A549 (cell line): ENCODE measurements at regions not wholly inside any gene's neighbourhood (a gene's known extent, or its start where the extent isn't known, plus 50 kb on each side); places are given as distances from the start of the nearest gene placed in this dataset.

ENCODE experiments used
- ATAC-seq, 2 experiments: fragments of 200-7000 bp in 1 of 2; fragments of >200 bp in 1 of 2; cut with Nextera tagmentation in 1 of 2; cut with Tn5 transposase in 1 of 2; 3 replicates each; pipeline versions ENCODE4 v1.8.0 to v1.9.1; 2018 to 2020; ENCODE audit warnings: mild to moderate bottlenecking in 1 of 2, moderate library complexity in 1 of 2
- CTCF ChIA-PET: fragments of 300-600 bp; sonication (Branson Sonifier 250); formaldehyde crosslinking; extraction: SDS; loops from one replicate; lab custom pipeline; 2021; ENCODE audit warnings: antibody characterized with exemption, inconsistent platforms; lab: Yijun Ruan, JAX
- POLR2A ChIA-PET: fragments of 350-600 bp; formaldehyde crosslinking; extraction: SDS; loops from one replicate; lab custom pipeline; 2021; ENCODE audit warnings: antibody characterized with exemption, inconsistent platforms; lab: Yijun Ruan, JAX
- DNase-seq, 2 experiments: peaks; one replicate each; pipeline versions ENCODE4 v3.0.0 to v3.0.0-alpha.2; 2011 to 2016; ENCODE audit warnings: low read depth in 1 of 2, low spot score in 1 of 2
- FAIRE-seq: peaks from 2 replicates; lab custom pipeline; 2011; peaks lifted over from hg19 to GRCh38; lab: Jason Lieb, UNC
- H3K27ac ChIP-seq, 2 experiments: fragments of >200 bp; sonication (Bioruptor Twin); formaldehyde crosslinking; 3 replicates each; pipeline ENCODE4 v1.5.1; 2016 to 2017
- H3K4me1 ChIP-seq: fragments of >200 bp; sonication (Bioruptor Twin); formaldehyde crosslinking; 3 replicates; pipeline ENCODE4 v1.6.1; 2016
- H3K4me2 ChIP-seq: fragments of >200 bp; sonication (Bioruptor Twin); formaldehyde crosslinking; 3 replicates; pipeline ENCODE4 v1.6.1; 2016
- H3K4me3 ChIP-seq: fragments of >200 bp; sonication (Bioruptor Twin); formaldehyde crosslinking; 3 replicates; pipeline ENCODE4 v1.5.1; 2016
- H3K9me3 ChIP-seq: fragments of >200 bp; sonication (Bioruptor Twin); formaldehyde crosslinking; 3 replicates; pipeline ENCODE4 v1.6.1; 2016
- BHLHE40 ChIP-seq: IDR thresholded peaks from 2 replicates; pipeline ENCODE4 v1.6.1; 2012; ENCODE audit warnings: low read depth, low read length, inconsistent platforms
- CBX2 ChIP-seq: fragments of 200-600 bp; sonication (generic); IDR thresholded peaks from 2 replicates; pipeline ENCODE4 v1.6.1; 2016; ENCODE audit warnings: low read depth, mild to moderate bottlenecking, borderline replicate concordance
- CHD4 ChIP-seq: fragments of 200-600 bp; sonication (generic); IDR thresholded peaks from 2 replicates; pipeline ENCODE4 v1.6.1; 2016; ENCODE audit warnings: antibody characterized with exemption, mild to moderate bottlenecking, borderline replicate concordance
- FOSB ChIP-seq: fragments of 250-450 bp; sonication (Bioruptor Pico); IDR thresholded peaks from 2 replicates; pipeline ENCODE4 v1.5.0; 2020; ENCODE audit warnings: mild to moderate bottlenecking, moderate library complexity
- GATA3 ChIP-seq: IDR thresholded peaks from 2 replicates; pipeline ENCODE4 v1.6.1; 2012; ENCODE audit warnings: borderline replicate concordance
- HDAC2 ChIP-seq: fragments of 200-600 bp; sonication (generic); IDR thresholded peaks from 2 replicates; pipeline ENCODE4 v1.6.1; 2016
- HES2 ChIP-seq: fragments of >200 bp; sonication (Bioruptor Twin); formaldehyde crosslinking; IDR thresholded peaks from 2 replicates; pipeline ENCODE4 v1.6.1; 2016
- HEYL ChIP-seq: fragments of 250-450 bp; sonication (Bioruptor Pico); IDR thresholded peaks from 2 replicates; pipeline ENCODE4 v1.8.0; 2021; ENCODE audit warnings: mild to moderate bottlenecking, moderate library complexity
- HMGXB4 ChIP-seq: fragments of 250-450 bp; sonication (Bioruptor Pico); IDR thresholded peaks from 2 replicates; pipeline ENCODE4 v1.5.0; 2021; ENCODE audit warnings: mild to moderate bottlenecking, moderate library complexity, borderline replicate concordance
- HOXA7 ChIP-seq: fragments of 250-450 bp; sonication (Bioruptor Pico); IDR thresholded peaks from 2 replicates; pipeline ENCODE4 v1.5.0; 2020; ENCODE audit warnings: mild to moderate bottlenecking, moderate library complexity
- HOXB13 ChIP-seq: fragments of 250-450 bp; sonication (Bioruptor Pico); IDR thresholded peaks from 2 replicates; pipeline ENCODE4 v1.5.0; 2020; ENCODE audit warnings: low read depth, mild to moderate bottlenecking, moderate library complexity
- JUN ChIP-seq, 2 experiments: fragments of >200 bp; sonication (Bioruptor Twin); formaldehyde crosslinking; IDR thresholded peaks; 2 replicates in 1 of 2; 3 replicates in 1 of 2; pipeline ENCODE4 v1.6.1; 2016 to 2017
- JUNB ChIP-seq: fragments of >200 bp; sonication (Bioruptor Twin); formaldehyde crosslinking; IDR thresholded peaks from 2 replicates; pipeline ENCODE4 v1.6.1; 2016
- MAFK ChIP-seq: fragments of 450-650 bp; IDR thresholded peaks from 2 replicates; pipeline ENCODE4 v1.6.1; 2014; ENCODE audit not compliant: partially characterized antibody
- MAZ ChIP-seq: fragments of 150-350 bp; IDR thresholded peaks from 2 replicates; pipeline ENCODE4 v1.6.1; 2014; ENCODE audit warnings: antibody characterized with exemption, low read depth, low read length, borderline replicate concordance
- NR3C1 ChIP-seq: fragments of >200 bp; sonication (Bioruptor Twin); formaldehyde crosslinking; IDR thresholded peaks from 3 replicates; pipeline ENCODE4 v1.6.1; 2017
- PBX3 ChIP-seq: IDR thresholded peaks from 2 replicates; pipeline ENCODE4 v1.6.1; 2012
- RFX5 ChIP-seq: fragments of 450-650 bp; IDR thresholded peaks from 2 replicates; pipeline ENCODE4 v1.7.1; 2014; ENCODE audit warnings: antibody characterized with exemption, mild to moderate bottlenecking, moderate library complexity
- RNF2 ChIP-seq: fragments of 200-600 bp; sonication (generic); IDR thresholded peaks from 2 replicates; pipeline ENCODE4 v1.6.1; 2016; ENCODE audit warnings: low read depth, mild to moderate bottlenecking, antibody characterized with exemption, moderate library complexity, borderline replicate concordance
- ZSCAN20 ChIP-seq: fragments of 250-450 bp; sonication (Bioruptor Pico); IDR thresholded peaks from 2 replicates; pipeline ENCODE4 v1.8.0; 2022; ENCODE audit warnings: mild to moderate bottlenecking, moderate library complexity
- WGBS: methylation state at CpG from one replicate; pipeline ENCODE4 v1.1.6; 2017; ENCODE audit errors: missing lambda C conversion rate; 5-methylcytosine and 5-hydroxymethylcytosine counted together
- TF ChIP-seq, protein P1 (sequence below): IDR thresholded peaks from 2 replicates; pipeline ENCODE4 v1.6.1; 2012
- TF ChIP-seq, protein P2 (sequence below): fragments of >200 bp; sonication (Bioruptor Twin); formaldehyde crosslinking; IDR thresholded peaks from 3 replicates; pipeline ENCODE4 v1.5.1; 2016

- ChIA-PET POLR2A (no interaction called here), CTCF (no interaction called here)
- H3K9me3 ChIP-seq: no peaks in the 10 kb centered on the region
- 35% methylated on average over 5 of the region's 5 CpGs for WGBS
- ATAC-seq (no peak), FAIRE-seq (no peak), DNase-seq (no peak)
- H3K4me1 ChIP-seq: no peaks in the 10 kb centered on the region
- H3K4me2 ChIP-seq: no peak overlapping the region
- no peak overlapping the region for H3K4me3 ChIP-seq
- H3K27ac ChIP-seq: no peak overlapping the region
- TF ChIP-seq BHLHE40 (no peak), HEYL (no peak), FOSB (CRISPR knock-in tag) (no peak), JUN (IDR thresholded peaks at IDR 0.05) (no peak), JUNB (no peak), CBX2 (no peak), PBX3 (no peak), CHD4 (no peak), RFX5 (no peak), HOXA7 (CRISPR knock-in tag) (no peak), HES2 (no peak)
- TF ChIP-seq, protein P1, sequence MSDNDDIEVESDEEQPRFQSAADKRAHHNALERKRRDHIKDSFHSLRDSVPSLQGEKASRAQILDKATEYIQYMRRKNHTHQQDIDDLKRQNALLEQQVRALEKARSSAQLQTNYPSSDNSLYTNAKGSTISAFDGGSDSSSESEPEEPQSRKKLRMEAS: no peak
Measured at GRCh38 chr9:26157411-26157810, 479.2 kb upstream of the TUSC1 start.

GRCh38 chr9:26152350-26152749, 474.1 kb upstream of the TUSC1 start:
- 63% methylated on average over 2 of the region's 2 CpGs for WGBS
- H3K27ac ChIP-seq: no peak overlapping the region
- POLR2A ChIA-PET: no interaction called here
- TF ChIP-seq NR3C1: no peak
- no peak for TF ChIP-seq MAZ
- no peak for TF ChIP-seq HDAC2
- no peak for TF ChIP-seq HOXB13 (CRISPR knock-in tag)
- no peak for TF ChIP-seq HES2
- TF ChIP-seq GATA3: no peak
- no peak for TF ChIP-seq ZSCAN20 (CRISPR knock-in tag)
- TF ChIP-seq, protein P2, sequence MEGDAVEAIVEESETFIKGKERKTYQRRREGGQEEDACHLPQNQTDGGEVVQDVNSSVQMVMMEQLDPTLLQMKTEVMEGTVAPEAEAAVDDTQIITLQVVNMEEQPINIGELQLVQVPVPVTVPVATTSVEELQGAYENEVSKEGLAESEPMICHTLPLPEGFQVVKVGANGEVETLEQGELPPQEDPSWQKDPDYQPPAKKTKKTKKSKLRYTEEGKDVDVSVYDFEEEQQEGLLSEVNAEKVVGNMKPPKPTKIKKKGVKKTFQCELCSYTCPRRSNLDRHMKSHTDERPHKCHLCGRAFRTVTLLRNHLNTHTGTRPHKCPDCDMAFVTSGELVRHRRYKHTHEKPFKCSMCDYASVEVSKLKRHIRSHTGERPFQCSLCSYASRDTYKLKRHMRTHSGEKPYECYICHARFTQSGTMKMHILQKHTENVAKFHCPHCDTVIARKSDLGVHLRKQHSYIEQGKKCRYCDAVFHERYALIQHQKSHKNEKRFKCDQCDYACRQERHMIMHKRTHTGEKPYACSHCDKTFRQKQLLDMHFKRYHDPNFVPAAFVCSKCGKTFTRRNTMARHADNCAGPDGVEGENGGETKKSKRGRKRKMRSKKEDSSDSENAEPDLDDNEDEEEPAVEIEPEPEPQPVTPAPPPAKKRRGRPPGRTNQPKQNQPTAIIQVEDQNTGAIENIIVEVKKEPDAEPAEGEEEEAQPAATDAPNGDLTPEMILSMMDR: no peak
- no peak for TF ChIP-seq MAFK
- TF ChIP-seq HMGXB4 (CRISPR knock-in tag): no peak
- no peak for TF ChIP-seq RNF2
- TF ChIP-seq, all 56 proteins: peak for 0
- Histone ChIP-seq H3K9me3 (no peaks in the 10 kb centered on the region), H3K4me1 (no peaks in the 10 kb centered on the region), H3K4me3 (no peak overlapping the region), H3K4me2 (no peak overlapping the region)
- CTCF ChIA-PET: interaction anchor here (0.6 kb wide), 1 partner anchor 560 kb away, joined by 3 read pairs; no protein-coding TSS in a partner anchor
- FAIRE-seq (no peak), ATAC-seq (no peak), DNase-seq (no peak)
